Kidney (tissue), 13 donors: ENCODE measurements at regions not wholly inside any gene's neighbourhood (a gene's known extent, or its start where the extent isn't known, plus 50 kb on each side); places are given as distances from the start of the nearest gene placed in this dataset.

Experiments
- DNase-seq, 5 donors: peaks; one replicate each; pipeline ENCODE4 v3.0.0-alpha.2; 2013 to 2020
- FAIRE-seq: peaks from 2 replicates; lab custom pipeline; 2012; peaks lifted over from hg19 to GRCh38; lab: Jason Lieb, UNC
- H3K27ac ChIP-seq, 2 donors: one replicate each; pipeline ENCODE4 v1.7.0; 2013; ENCODE audit warnings: low read depth in 2 of 2, low read length in 2 of 2, inconsistent platforms in 1 of 2
- H3K27me3 ChIP-seq: one replicate; pipeline ENCODE4 v1.7.1; 2013; ENCODE audit warnings: low read length, inconsistent platforms; ENCODE audit not compliant: control insufficient read depth, insufficient read depth
- H3K36me3 ChIP-seq, 3 donors: one replicate each; pipeline versions ENCODE4 v1.7.0 to v1.7.1; 2013; ENCODE audit warnings: low read length in 3 of 3, control low read depth in 1 of 3, inconsistent platforms in 1 of 3; ENCODE audit not compliant: insufficient read depth in 3 of 3, control insufficient read depth in 2 of 3
- H3K4me1 ChIP-seq, 3 donors: one replicate each; pipeline versions ENCODE4 v1.7.0 to v1.7.1; 2013; ENCODE audit warnings: low read length in 3 of 3, inconsistent platforms in 1 of 3, low read depth in 1 of 3; ENCODE audit not compliant: control insufficient read depth in 2 of 3, insufficient read depth in 2 of 3
- H3K4me3 ChIP-seq, 3 donors: one replicate each; pipeline versions ENCODE4 v1.7.0 to v1.8.1; 2013; ENCODE audit warnings: low read length in 3 of 3, control low read depth in 1 of 3, inconsistent platforms in 1 of 3
- H3K9ac ChIP-seq, 3 donors: one replicate each; pipeline versions ENCODE4 v1.7.0 to v1.7.1; 2013; ENCODE audit warnings: low read length in 3 of 3, control low read depth in 1 of 3, inconsistent platforms in 1 of 3
- H3K9me3 ChIP-seq, 3 donors: one replicate each; pipeline versions ENCODE4 v1.7.0 to v1.7.1; 2013; ENCODE audit warnings: low read length in 3 of 3, control low read depth in 1 of 3, inconsistent platforms in 1 of 3; ENCODE audit not compliant: control insufficient read depth in 2 of 3, insufficient read depth in 1 of 3
- CTCF ChIP-seq: IDR thresholded peaks from 3 replicates; pipeline ENCODE4 v1.5.1; 2012; ENCODE audit warnings: mild to moderate bottlenecking, moderate library complexity, borderline replicate concordance; ENCODE audit not compliant: insufficient read depth; ENCODE audit errors: extremely low read depth
- intact Hi-C: fragments of 100-400 bp; cut with DNase I; formaldehyde crosslinking; loops from one replicate; pipeline ENCODE4 v1.11.1; 2022
- donor health status: control.
- donor health status: control.
- donor health status: control.
- donor health status: control.
- donor health status: control.
- donor health status: DM: yes; HTN: yes; CAD: no.
- donor health status: Normal renal cell carcinoma (clear cell type).

- no peak overlapping the region for H3K9ac ChIP-seq
- peak; percentile 34 for TF ChIP-seq CTCF
- peaks cover 7% of the 10 kb centered on the region for H3K27me3 ChIP-seq
- intact Hi-C loops: no loop called here
- FAIRE-seq (peak; percentile 67), DNase-seq (peak in 3 of 5 donors; percentile 50 to 85 (median 68))
- H3K4me3 ChIP-seq: no peak overlapping the region
- no peaks in the 10 kb centered on the region for H3K36me3 ChIP-seq
- no peaks in the 10 kb centered on the region for H3K4me1 ChIP-seq
- H3K9me3 ChIP-seq: no peaks in the 10 kb centered on the region
- H3K27ac ChIP-seq: no peak overlapping the region
Measured at GRCh38 chrX:110418316-110419235, 59.9 kb downstream of the RTL9 start.

GRCh38 chrX:110419512-110419911 is 60.9 kb downstream of the RTL9 start:
- H3K27ac ChIP-seq: no peak overlapping the region
- H3K9ac ChIP-seq: no peak overlapping the region
- no peak for TF ChIP-seq CTCF
- no peaks in the 10 kb centered on the region for H3K36me3 ChIP-seq
- DNase-seq: no peak
- peaks cover 5% of the 10 kb centered on the region for H3K27me3 ChIP-seq
- no peak overlapping the region for H3K4me3 ChIP-seq
- intact Hi-C loops: no loop called here
- H3K9me3 ChIP-seq: no peaks in the 10 kb centered on the region
- H3K4me1 ChIP-seq: no peaks in the 10 kb centered on the region
- no peak for FAIRE-seq

GRCh38 chrX:110420771-110421499 is 62.3 kb downstream of the RTL9 start:
- intact Hi-C loops: no loop called here
- peaks cover 5% of the 10 kb centered on the region for H3K27me3 ChIP-seq
- no peak for FAIRE-seq
- DNase-seq: no peak
- no peak for TF ChIP-seq CTCF
- H3K9ac ChIP-seq: no peak overlapping the region
- no peaks in the 10 kb centered on the region for H3K36me3 ChIP-seq
- H3K4me1 ChIP-seq: no peaks in the 10 kb centered on the region
- H3K27ac ChIP-seq: no peak overlapping the region
- no peak overlapping the region for H3K4me3 ChIP-seq
- no peaks in the 10 kb centered on the region for H3K9me3 ChIP-seq
